Fibroblast of lung (primary cell): ENCODE measurements at regions not wholly inside any gene's neighbourhood (a gene's known extent, or its start where the extent isn't known, plus 50 kb on each side); places are given as distances from the start of the nearest gene placed in this dataset.

Experiments
- DNase-seq, 2 donors: peaks; one replicate each; pipeline versions ENCODE4 v3.0.0 to v3.0.0-alpha.2; 2010; ENCODE audit warnings: low read depth in 2 of 2
- H2AFZ ChIP-seq: 2 replicates; pipeline ENCODE4 v1.5.1; 2012; ENCODE audit warnings: low read length, control low read depth, inconsistent platforms
- H3K27ac ChIP-seq: 2 replicates; pipeline ENCODE4 v1.5.1; 2011; ENCODE audit warnings: low read length, control low read depth; ENCODE audit not compliant: insufficient read depth
- H3K27me3 ChIP-seq: 2 replicates; pipeline ENCODE4 v1.5.1; 2011; ENCODE audit warnings: mild to moderate bottlenecking, low read length; ENCODE audit not compliant: control insufficient read depth, insufficient read depth
- H3K36me3 ChIP-seq: 2 replicates; pipeline ENCODE4 v1.5.1; 2011; ENCODE audit warnings: low read length; ENCODE audit not compliant: control insufficient read depth, insufficient read depth
- H3K4me1 ChIP-seq: 2 replicates; pipeline ENCODE4 v1.5.1; 2011; ENCODE audit warnings: low read length; ENCODE audit not compliant: control insufficient read depth, insufficient read depth; ENCODE audit errors: extremely low read depth
- H3K4me2 ChIP-seq: 2 replicates; pipeline ENCODE4 v1.5.1; 2011; ENCODE audit warnings: low read length, control low read depth; ENCODE audit not compliant: insufficient read depth; ENCODE audit errors: extremely low read depth
- H3K4me3 ChIP-seq, 4 experiments: fragments of 200-600 bp in 1 of 4; sonication (generic) in 1 of 4; replicated peaks in 1 of 4; 2 replicates each; pipeline ENCODE4 v1.5.1; 2011 to 2016; ENCODE audit warnings: low read length in 4 of 4, low read depth in 3 of 4, mild to moderate bottlenecking in 3 of 4, control low read depth in 2 of 4, inconsistent platforms in 1 of 4, mixed read lengths in 1 of 4; ENCODE audit not compliant: insufficient read depth in 1 of 4; ENCODE audit errors: control extremely low read depth in 1 of 4
- H3K79me2 ChIP-seq: 2 replicates; pipeline ENCODE4 v1.5.1; 2012; ENCODE audit warnings: mild to moderate bottlenecking, low read length, inconsistent platforms; ENCODE audit not compliant: control insufficient read depth, insufficient read depth
- H3K9ac ChIP-seq: 2 replicates; pipeline ENCODE4 v1.5.1; 2011; ENCODE audit warnings: mild to moderate bottlenecking, low read length, control low read depth; ENCODE audit not compliant: insufficient read depth
- H3K9me3 ChIP-seq: 2 replicates; pipeline ENCODE4 v1.5.1; 2012; ENCODE audit warnings: low read depth, low read length; ENCODE audit not compliant: control insufficient read depth, insufficient read depth
- H4K20me1 ChIP-seq: 2 replicates; pipeline ENCODE4 v1.5.1; 2011; ENCODE audit warnings: low read length; ENCODE audit not compliant: control insufficient read depth, insufficient read depth; ENCODE audit errors: extremely low read depth
- CTCF ChIP-seq, 2 donors: IDR thresholded peaks in 1 of 2; conservative IDR thresholded peaks in 1 of 2; 1 replicate in 1 of 2; 2 replicates in 1 of 2; pipeline ENCODE4 v1.5.1; 2011 to 2012; ENCODE audit warnings: low read length in 2 of 2, control low read depth in 1 of 2, inconsistent platforms in 1 of 2, low read depth in 1 of 2, mild to moderate bottlenecking in 1 of 2
- EZH2 ChIP-seq: IDR thresholded peaks from 2 replicates; pipeline ENCODE4 v1.5.1; 2012; ENCODE audit warnings: low read length, control low read depth, mild to moderate bottlenecking; ENCODE audit errors: missing control alignments

GRCh38 chr6:6746333-6746969, 157.9 kb downstream of the LY86 start:
- Histone ChIP-seq H3K36me3 (no peaks in the 10 kb centered on the region), H2AFZ (no peak overlapping the region), H4K20me1 (no peaks in the 10 kb centered on the region), H3K4me2 (no peak overlapping the region), H3K4me3 (no peak overlapping the region), H3K27me3 (no peaks in the 10 kb centered on the region), H3K79me2 (no peaks in the 10 kb centered on the region), H3K9me3 (no peaks in the 10 kb centered on the region), H3K27ac (no peak overlapping the region), H3K4me1 (peaks cover 18% of the 10 kb centered on the region), H3K9ac (no peak overlapping the region)
- DNase-seq, result no peak
- TF ChIP-seq CTCF (conservative IDR thresholded peaks at IDR 0.05 in 1 of 2, IDR thresholded peaks at IDR 0.05 in 1 of 2; ENCODE audit: low read depth in 1 of 2, low read length in 2 of 2) (no peak), EZH2 (no peak)

DNA sequence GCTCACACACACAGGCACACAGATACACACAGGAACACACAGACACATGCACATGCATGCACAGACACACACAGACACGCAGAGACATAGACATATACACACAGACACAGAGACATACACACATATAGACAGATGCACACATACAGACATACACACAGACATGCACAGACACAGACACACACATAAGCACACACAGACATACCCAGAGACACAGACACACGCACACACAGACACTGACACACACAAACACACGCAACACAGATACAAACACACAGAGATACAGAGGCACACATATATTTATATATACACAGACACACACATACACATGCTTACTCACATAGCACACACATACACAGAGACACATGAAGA, 158.4 kb downstream of the LY86 start:
- no peaks in the 10 kb centered on the region for H4K20me1 ChIP-seq
- no peak overlapping the region for H3K9ac ChIP-seq
- H3K4me3 ChIP-seq, result no peak overlapping the region
- no peaks in the 10 kb centered on the region for H3K36me3 ChIP-seq
- no peak overlapping the region for H2AFZ ChIP-seq
- no peak overlapping the region for H3K27ac ChIP-seq
- H3K9me3 ChIP-seq, result no peaks in the 10 kb centered on the region
- no peak overlapping the region for H3K4me2 ChIP-seq
- H3K4me1 ChIP-seq, result peaks cover 21% of the 10 kb centered on the region
- TF ChIP-seq CTCF (conservative IDR thresholded peaks at IDR 0.05 in 1 of 2, IDR thresholded peaks at IDR 0.05 in 1 of 2; ENCODE audit: low read depth in 1 of 2, low read length in 2 of 2) (no peak), EZH2 (no peak)
- DNase-seq, result no peak
- no peaks in the 10 kb centered on the region for H3K79me2 ChIP-seq
- H3K27me3 ChIP-seq, result no peaks in the 10 kb centered on the region

DNA sequence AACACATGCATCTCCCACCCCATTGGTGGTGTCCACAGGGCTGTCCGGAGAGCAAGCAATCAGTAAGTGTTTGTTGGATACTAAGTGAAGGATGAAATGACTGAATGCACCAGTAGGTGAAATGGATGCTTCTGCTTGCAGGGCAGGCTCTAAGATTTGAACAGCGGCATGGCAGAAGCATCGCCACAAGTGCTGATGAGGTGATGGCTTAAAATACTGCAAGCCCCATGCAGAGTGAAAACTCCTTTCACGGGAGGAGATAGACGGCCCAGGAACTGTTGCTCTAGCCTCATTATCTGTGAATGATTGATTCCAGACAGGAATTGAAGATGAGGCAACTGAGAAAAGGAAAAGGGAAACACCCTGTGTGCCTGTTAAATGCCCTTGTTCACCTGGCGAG, 158.9 kb downstream of the LY86 start:
- Histone ChIP-seq H3K4me1 (peaks cover 25% of the 10 kb centered on the region), H3K79me2 (no peaks in the 10 kb centered on the region), H2AFZ (no peak overlapping the region), H3K4me3 (no peak overlapping the region), H3K36me3 (no peaks in the 10 kb centered on the region), H3K9me3 (no peaks in the 10 kb centered on the region), H3K27ac (no peak overlapping the region), H4K20me1 (no peaks in the 10 kb centered on the region), H3K9ac (no peak overlapping the region), H3K27me3 (no peaks in the 10 kb centered on the region), H3K4me2 (no peak overlapping the region)
- TF ChIP-seq EZH2 (no peak), CTCF (conservative IDR thresholded peaks at IDR 0.05 in 1 of 2, IDR thresholded peaks at IDR 0.05 in 1 of 2; ENCODE audit: low read depth in 1 of 2, low read length in 2 of 2) (no peak)
- no peak for DNase-seq
